Loucy (cell line): ENCODE measurements at regions not wholly inside any gene's neighbourhood (a gene's known extent, or its start where the extent isn't known, plus 50 kb on each side); places are given as distances from the start of the nearest gene placed in this dataset.

Source experiments
- EZH2phosphoT487 ChIP-seq: fragments of 200-600 bp; IDR thresholded peaks from 2 replicates; pipeline ENCODE4 v1.6.1; 2018; ENCODE audit warnings: antibody characterized with exemption, mild to moderate bottlenecking, moderate library complexity, borderline replicate concordance
- TF ChIP-seq, protein P1 (sequence below): fragments of 200-600 bp; sonication (generic); conservative IDR thresholded peaks from 2 replicates; pipeline ENCODE4 v1.5.1; 2014; ENCODE audit warnings: mild to moderate bottlenecking, antibody characterized with exemption, low read length

DNA sequence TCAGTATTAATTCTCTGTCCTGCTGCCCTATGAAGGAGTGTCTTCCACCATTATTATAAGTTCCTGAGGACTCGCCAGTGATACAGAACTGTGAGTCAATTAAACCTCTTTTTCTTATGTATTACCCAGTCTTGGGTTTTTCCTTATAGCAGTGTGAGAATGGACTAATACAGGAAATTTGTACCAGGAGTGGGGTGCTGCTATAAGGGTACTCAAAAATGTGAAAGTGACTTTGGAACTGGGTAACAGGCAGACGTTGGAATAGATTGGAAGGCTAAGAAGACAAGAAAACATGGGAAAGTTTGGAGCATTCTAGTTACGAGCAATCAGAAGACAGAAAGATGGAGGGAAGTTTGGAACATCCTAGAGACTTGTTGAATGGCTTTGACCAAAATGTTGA lies 616.7 kb upstream of the EPHA7 start:
- no peak for TF ChIP-seq EZH2phosphoT487
- TF ChIP-seq, protein P1, sequence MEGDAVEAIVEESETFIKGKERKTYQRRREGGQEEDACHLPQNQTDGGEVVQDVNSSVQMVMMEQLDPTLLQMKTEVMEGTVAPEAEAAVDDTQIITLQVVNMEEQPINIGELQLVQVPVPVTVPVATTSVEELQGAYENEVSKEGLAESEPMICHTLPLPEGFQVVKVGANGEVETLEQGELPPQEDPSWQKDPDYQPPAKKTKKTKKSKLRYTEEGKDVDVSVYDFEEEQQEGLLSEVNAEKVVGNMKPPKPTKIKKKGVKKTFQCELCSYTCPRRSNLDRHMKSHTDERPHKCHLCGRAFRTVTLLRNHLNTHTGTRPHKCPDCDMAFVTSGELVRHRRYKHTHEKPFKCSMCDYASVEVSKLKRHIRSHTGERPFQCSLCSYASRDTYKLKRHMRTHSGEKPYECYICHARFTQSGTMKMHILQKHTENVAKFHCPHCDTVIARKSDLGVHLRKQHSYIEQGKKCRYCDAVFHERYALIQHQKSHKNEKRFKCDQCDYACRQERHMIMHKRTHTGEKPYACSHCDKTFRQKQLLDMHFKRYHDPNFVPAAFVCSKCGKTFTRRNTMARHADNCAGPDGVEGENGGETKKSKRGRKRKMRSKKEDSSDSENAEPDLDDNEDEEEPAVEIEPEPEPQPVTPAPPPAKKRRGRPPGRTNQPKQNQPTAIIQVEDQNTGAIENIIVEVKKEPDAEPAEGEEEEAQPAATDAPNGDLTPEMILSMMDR: no peak
